Effector memory CD4-positive, alpha-beta T cell (primary cell): ENCODE measurements at regions not wholly inside any gene's neighbourhood (a gene's known extent, or its start where the extent isn't known, plus 50 kb on each side); places are given as distances from the start of the nearest gene placed in this dataset.
"Not testable (repeated sequence)": the region's sequence is repeated elsewhere in the genome, so short reads cannot be mapped to it uniquely, and the experiment has no call there.

Experiments used
- DNase-seq, 3 donors: peaks; one replicate each; pipeline ENCODE4 v3.0.0-alpha.2; 2020
- H3K27ac ChIP-seq: 2 replicates; pipeline ENCODE4 v1.7.0; 2013; ENCODE audit warnings: mild to moderate bottlenecking, low read length, moderate library complexity; ENCODE audit not compliant: insufficient read depth, poor library complexity, severe bottlenecking
- H3K27me3 ChIP-seq: replicated peaks from 2 replicates; pipeline ENCODE4 v1.7.0; 2013; ENCODE audit warnings: mild to moderate bottlenecking, low read length; ENCODE audit not compliant: insufficient read depth, control insufficient read depth, poor library complexity, severe bottlenecking
- H3K36me3 ChIP-seq: 2 replicates; pipeline ENCODE4 v1.7.0; 2013; ENCODE audit warnings: mild to moderate bottlenecking, low read length, moderate library complexity; ENCODE audit not compliant: control insufficient read depth, insufficient read depth
- H3K4me1 ChIP-seq: 2 replicates; pipeline ENCODE4 v1.7.0; 2013; ENCODE audit warnings: low read length, mild to moderate bottlenecking; ENCODE audit not compliant: control insufficient read depth, insufficient read depth, poor library complexity, severe bottlenecking
- H3K4me3 ChIP-seq: 2 replicates; pipeline ENCODE4 v1.7.0; 2013; ENCODE audit warnings: low read length, low read depth, mild to moderate bottlenecking; ENCODE audit not compliant: insufficient read depth, poor library complexity, severe bottlenecking
- H3K9me3 ChIP-seq: 2 replicates; pipeline ENCODE4 v1.7.0; 2013; ENCODE audit warnings: mild to moderate bottlenecking, low read length, moderate library complexity; ENCODE audit not compliant: control insufficient read depth

DNA sequence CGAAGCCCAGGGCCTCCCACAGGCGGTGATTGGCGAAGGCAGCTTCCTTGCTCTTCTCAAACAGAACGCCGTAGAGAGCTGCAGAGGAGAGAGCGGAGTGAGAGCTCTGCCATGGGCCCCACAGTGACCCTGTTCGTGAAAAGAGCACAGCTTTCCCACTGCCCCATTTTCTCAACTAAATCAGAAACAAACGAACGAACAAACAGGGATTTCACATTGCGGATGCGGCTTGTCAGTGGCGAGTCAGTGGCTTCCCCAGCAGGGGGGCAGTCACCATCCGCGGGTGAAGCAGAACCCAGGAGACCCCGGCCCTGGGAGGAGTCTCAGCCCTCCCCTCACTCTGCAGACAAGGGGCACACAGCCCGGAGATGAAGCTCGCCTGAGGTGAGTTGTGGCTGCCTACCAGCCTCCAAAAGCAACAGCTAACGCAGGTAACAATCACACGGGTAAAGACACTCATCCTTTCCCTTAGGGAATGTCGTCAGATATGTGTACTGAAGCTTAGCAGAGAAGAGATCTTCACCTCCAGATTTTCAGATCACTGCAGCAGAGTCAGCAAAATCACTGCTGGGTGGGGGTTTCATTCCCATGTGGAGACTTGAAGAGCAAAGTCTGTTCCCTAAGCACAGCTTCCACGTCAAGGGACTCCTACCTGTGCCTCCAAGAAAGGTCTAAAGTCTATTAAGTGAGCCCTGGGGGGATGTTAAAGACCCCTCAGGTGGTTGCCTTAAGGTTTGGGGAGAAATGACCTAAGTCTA is 51.2 kb upstream of the GPR31 start:
- H3K9me3 ChIP-seq, result no peaks in the 10 kb centered on the region
- H3K27me3 ChIP-seq, result no peaks in the 10 kb centered on the region
- no peaks in the 10 kb centered on the region for H3K4me1 ChIP-seq
- no peak overlapping the region for H3K4me3 ChIP-seq
- no peaks in the 10 kb centered on the region for H3K36me3 ChIP-seq
- H3K27ac ChIP-seq, result no peak overlapping the region
- DNase-seq, result no peak

- Histone ChIP-seq H3K4me1 (no peaks in the 10 kb centered on the region), H3K9me3 (no peaks in the 10 kb centered on the region), H3K36me3 (no peaks in the 10 kb centered on the region), H3K27ac (no peak overlapping the region), H3K27me3 (no peaks in the 10 kb centered on the region), H3K4me3 (no peak overlapping the region)
- no peak for DNase-seq
These were observed 51.8 kb upstream of the GPR31 start for GRCh38 chr6:167209577-167209975.

DNA sequence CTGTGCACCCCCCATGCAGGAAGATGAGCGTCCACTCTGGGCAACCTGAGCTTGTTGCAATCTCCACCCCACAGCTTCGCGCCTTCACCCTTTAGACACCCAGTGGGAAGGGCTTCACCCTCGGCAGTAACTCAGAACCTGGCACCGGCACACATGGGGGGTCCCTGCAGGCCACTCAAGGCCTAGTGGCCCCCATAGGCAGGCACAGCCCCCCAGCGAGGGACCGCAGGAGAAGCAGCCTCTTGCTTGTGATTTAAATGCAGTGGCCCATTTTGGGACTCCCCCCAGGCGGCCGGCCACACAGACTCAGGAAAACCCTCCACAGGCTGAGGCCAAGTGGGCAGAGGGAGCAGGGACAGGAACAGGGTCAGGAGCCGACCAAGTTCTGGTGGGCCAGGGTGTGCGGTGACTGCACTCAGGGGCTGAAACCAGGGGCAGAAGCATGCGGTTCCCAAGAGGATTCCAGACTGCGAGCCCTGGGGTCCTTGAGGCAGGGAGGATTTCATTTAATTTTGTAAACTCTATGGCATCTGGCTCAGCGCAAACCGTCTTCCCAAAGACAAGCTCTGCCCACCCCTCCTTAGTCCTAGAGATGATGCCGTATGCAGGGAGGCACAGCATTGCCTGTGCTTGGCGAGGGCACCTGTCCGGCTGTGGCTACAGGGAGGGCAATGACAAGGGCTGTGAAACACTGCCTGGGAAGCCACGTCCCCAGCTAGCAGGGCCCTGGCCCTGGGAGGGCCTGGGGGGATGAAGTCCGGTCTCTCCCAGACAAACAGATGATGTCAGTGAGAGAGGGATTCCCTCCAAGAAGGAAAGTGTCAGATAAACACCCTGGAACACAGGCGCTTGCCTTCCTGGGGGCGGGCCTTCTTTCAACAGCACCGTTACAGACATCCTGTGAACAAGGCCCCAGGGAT is 52.9 kb upstream of the GPR31 start:
- Histone ChIP-seq H3K27ac (no peak overlapping the region), H3K36me3 (no peaks in the 10 kb centered on the region), H3K27me3 (no peaks in the 10 kb centered on the region), H3K4me1 (no peaks in the 10 kb centered on the region), H3K9me3 (no peaks in the 10 kb centered on the region), H3K4me3 (no peak overlapping the region)
- DNase-seq, result no peak

- Histone ChIP-seq H3K27me3 (no peaks in the 10 kb centered on the region), H3K36me3 (no peaks in the 10 kb centered on the region), H3K4me3 (no peak overlapping the region), H3K9me3 (no peaks in the 10 kb centered on the region), H3K4me1 (no peaks in the 10 kb centered on the region), H3K27ac (no peak overlapping the region)
- no peak for DNase-seq
These were observed 53.5 kb upstream of the GPR31 start for GRCh38 chr6:167211295-167211648.

- Histone ChIP-seq H3K4me1 (no peaks in the 10 kb centered on the region), H3K36me3 (no peaks in the 10 kb centered on the region), H3K4me3 (no peak overlapping the region), H3K27ac (no peak overlapping the region), H3K9me3 (no peaks in the 10 kb centered on the region), H3K27me3 (no peaks in the 10 kb centered on the region)
- DNase-seq, result no peak
These were observed 54.3 kb upstream of the GPR31 start for GRCh38 chr6:167211881-167212712.

DNA sequence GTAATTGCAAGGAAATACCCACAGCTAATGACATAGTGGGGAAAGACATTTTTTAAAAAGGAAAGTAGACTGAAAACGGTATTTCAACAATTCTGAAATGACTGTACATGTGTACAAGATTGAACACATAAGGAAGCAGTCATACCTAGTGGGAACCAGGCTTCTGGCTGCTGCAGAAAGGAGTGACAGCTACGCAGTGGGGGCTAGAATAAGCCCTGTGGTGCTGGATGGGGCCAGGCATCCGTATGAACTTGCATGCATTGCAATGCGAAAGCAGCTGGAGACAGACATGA is 54.9 kb upstream of the GPR31 start:
- Histone ChIP-seq H3K27me3 (no peaks in the 10 kb centered on the region), H3K9me3 (no peaks in the 10 kb centered on the region), H3K27ac (no peak overlapping the region), H3K36me3 (no peaks in the 10 kb centered on the region), H3K4me3 (no peak overlapping the region), H3K4me1 (no peaks in the 10 kb centered on the region)
- no peak for DNase-seq

- Histone ChIP-seq H3K9me3 (no peaks in the 10 kb centered on the region), H3K27me3 (no peaks in the 10 kb centered on the region), H3K4me3 (no peak overlapping the region), H3K27ac (no peak overlapping the region), H3K36me3 (no peaks in the 10 kb centered on the region), H3K4me1 (no peaks in the 10 kb centered on the region)
- no peak for DNase-seq
These were observed 56.4 kb upstream of the GPR31 start for GRCh38 chr6:167214206-167214605.

DNA sequence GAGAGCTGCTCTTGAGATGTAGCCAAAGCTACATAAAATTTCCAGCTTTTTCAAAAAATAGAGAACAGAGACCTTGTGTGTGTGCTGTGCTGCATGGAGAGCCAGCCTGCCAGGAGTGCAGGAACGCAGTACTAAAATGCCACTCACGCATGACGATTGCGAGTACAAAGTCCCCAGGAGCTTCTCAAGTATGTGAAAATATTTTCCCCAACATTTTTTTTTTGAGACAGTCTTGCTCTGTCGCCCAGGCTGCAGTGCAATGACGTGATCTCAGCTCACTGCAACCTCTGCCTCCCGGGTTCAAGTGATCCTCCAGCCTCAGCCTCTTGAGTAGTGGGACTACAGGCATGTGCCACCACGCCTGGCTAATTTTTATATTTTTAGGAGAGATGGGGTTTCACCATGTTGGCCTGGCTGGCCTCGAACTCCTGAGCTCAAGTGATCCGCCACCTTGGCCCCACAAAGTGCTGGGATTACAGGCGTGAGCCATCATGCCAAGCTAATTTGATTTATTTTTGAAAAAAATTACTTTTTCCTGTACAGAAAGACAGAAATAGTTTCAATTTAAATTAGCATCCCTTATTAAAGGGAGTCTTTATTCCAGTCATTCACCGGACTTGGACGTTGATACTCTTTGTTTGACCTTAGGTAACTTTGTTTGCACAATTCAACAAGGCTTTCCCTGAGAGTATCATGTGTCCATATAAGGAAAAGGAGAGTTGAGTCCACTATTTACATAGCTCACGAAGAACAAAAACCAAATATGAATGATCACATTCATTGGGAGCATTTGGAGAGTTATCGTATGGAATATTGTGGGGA is 57.9 kb upstream of the GPR31 start:
- not testable (repeated sequence) for H3K27me3 ChIP-seq, DNase-seq, H3K4me3 ChIP-seq, H3K4me1 ChIP-seq, H3K27ac ChIP-seq, H3K36me3 ChIP-seq, H3K9me3 ChIP-seq

DNA sequence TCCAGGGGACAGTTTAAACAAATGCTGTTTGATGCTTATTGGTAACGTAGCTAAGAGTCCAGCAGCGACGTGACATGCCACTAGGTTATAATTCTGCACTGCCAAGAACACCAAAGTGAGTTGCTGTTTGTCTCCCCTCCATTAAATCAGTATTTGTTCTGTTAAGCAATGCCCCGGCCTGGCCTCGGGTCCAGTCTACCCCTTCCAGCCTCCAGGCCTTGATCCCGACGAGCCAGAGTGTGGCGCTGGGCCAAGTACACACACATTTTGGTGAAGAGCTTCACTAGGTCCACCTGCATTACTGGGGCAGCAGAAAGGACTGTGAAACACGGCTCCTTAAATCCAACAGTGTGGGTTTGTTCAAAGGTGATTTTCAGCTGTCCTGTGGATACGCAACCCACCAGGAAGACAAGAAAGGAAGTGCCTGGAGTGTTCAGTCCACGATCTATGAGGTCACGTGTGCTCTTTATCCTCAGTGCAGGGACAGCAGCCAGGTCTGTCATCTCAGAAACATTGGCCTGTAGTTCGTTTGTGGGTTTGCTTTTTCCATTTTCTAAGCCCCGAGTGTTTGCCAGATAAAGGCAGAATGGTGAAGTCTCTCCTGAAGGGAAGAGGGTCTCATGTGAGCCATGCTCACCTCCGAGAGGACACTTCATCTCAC is 58.7 kb upstream of the GPR31 start:
- H3K4me3 ChIP-seq, H3K4me1 ChIP-seq, H3K36me3 ChIP-seq, H3K9me3 ChIP-seq, DNase-seq, H3K27me3 ChIP-seq, H3K27ac ChIP-seq: not testable (repeated sequence)
